ENCODE measurements at regions not wholly inside any gene's neighbourhood (a gene's known extent, or its start where the extent isn't known, plus 50 kb on each side); places are given as distances from the start of the nearest gene placed in this dataset.
"Not testable (repeated sequence)": the region's sequence is repeated elsewhere in the genome, so short reads cannot be mapped to it uniquely, and the experiment has no call there.

DNA sequence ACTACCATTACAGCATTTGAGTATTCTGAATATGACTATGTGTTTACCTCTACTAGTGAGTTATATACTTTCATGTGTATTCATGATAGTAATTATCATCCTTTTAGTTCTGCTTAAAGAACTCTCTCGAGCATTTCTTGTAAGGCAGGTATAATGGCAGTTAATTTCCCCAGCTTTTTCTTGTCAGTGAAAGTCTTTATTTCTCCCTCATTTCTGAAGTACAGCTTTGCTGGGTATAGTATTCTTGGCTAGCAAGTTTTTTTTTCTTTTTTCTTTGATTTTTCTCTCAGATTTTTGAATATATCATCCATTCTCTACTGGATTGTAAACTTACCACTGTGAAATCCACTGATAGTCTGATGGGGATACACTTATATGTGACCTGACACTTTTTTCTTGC lies 165.9 kb upstream of the ARHGAP5 start:
- peaks cover 16% of the 10 kb centered on the region for H3K9me3 ChIP-seq (ENCODE audit: low read length)
- no peaks in the 10 kb centered on the region for H3K4me1 ChIP-seq (ENCODE audit: low read length)
- no peaks in the 10 kb centered on the region for H3K9me2 ChIP-seq (replicated peaks; ENCODE audit: insufficient read depth, low read length)
- H3K79me2 ChIP-seq (ENCODE audit: low read length), result no peaks in the 10 kb centered on the region
- H3K36me3 ChIP-seq (ENCODE audit: insufficient read depth, low read length), result no peaks in the 10 kb centered on the region
- no peak overlapping the region for H3K4me2 ChIP-seq (ENCODE audit: low read depth, low read length, poor library complexity, severe bottlenecking)
- no peak overlapping the region for H3K27ac ChIP-seq (ENCODE audit: low read length)
- no peak overlapping the region for H3K9ac ChIP-seq (ENCODE audit: low read length)
- no peak overlapping the region for H2AFZ ChIP-seq (ENCODE audit: low read length)
- no peaks in the 10 kb centered on the region for H3K27me3 ChIP-seq (ENCODE audit: low read length)
- no peak for DNase-seq
- no peaks in the 10 kb centered on the region for H4K20me1 ChIP-seq (ENCODE audit: insufficient read depth, low read depth, low read length)
- H3K4me3 ChIP-seq (ENCODE audit: low read length), result no peak overlapping the region

DNA sequence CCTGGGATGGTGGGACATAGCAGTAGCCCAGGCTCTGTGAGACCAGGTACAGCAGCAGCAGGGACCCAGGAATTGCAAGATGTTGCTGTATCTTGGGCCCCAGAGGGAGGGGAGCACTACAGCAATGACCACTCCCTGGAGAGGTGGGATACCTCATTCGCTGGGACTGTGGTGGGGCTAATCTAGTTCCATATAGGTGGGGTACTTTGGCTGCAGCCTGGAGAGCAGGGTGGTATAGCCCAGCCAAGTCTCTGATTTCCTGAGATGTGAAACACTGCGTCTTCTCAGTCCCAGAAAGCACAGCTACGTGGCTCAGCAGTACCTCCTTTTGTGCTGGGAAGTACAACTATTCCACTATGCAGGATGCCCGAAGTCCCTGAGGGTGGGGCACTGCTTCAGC lies 163.7 kb upstream of the ARHGAP5 start:
- Histone ChIP-seq H3K79me2 (ENCODE audit: low read length) (no peaks in the 10 kb centered on the region), H3K27ac (ENCODE audit: low read length) (no peak overlapping the region), H3K9me2 (replicated peaks; ENCODE audit: insufficient read depth, low read length) (no peaks in the 10 kb centered on the region), H4K20me1 (ENCODE audit: insufficient read depth, low read depth, low read length) (no peaks in the 10 kb centered on the region), H3K9ac (ENCODE audit: low read length) (no peak overlapping the region), H3K9me3 (ENCODE audit: low read length) (peaks cover 16% of the 10 kb centered on the region), H3K4me1 (ENCODE audit: low read length) (no peaks in the 10 kb centered on the region), H2AFZ (ENCODE audit: low read length) (no peak overlapping the region), H3K4me3 (ENCODE audit: low read length) (no peak overlapping the region), H3K27me3 (ENCODE audit: low read length) (no peaks in the 10 kb centered on the region), H3K36me3 (ENCODE audit: insufficient read depth, low read length) (no peaks in the 10 kb centered on the region), H3K4me2 (ENCODE audit: low read depth, low read length, poor library complexity, severe bottlenecking) (no peak overlapping the region)
- no peak for DNase-seq

DNA sequence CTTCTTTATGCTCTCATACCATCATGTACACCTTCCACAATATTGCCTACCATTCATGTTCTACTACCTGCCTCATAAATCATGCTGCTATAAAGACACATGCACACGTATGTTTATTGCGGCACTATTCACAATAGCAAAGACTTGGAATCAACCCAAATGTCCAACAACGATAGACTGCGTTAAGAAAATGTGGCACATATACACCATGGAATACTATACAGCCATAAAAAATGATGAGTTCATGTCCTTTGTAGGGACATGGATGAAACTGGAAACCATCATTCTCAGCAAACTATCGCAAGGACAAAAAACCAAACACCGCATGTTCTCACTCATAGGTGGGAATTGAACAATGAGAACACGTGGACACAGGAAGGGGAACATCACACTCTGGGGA lies 158.8 kb upstream of the ARHGAP5 start:
- not testable (repeated sequence) for H3K9ac ChIP-seq (ENCODE audit: low read length); H3K4me2 ChIP-seq (ENCODE audit: low read depth, low read length, poor library complexity, severe bottlenecking); DNase-seq; H4K20me1 ChIP-seq (ENCODE audit: insufficient read depth, low read depth, low read length); H2AFZ ChIP-seq (ENCODE audit: low read length); H3K9me2 ChIP-seq (replicated peaks; ENCODE audit: insufficient read depth, low read length); H3K4me3 ChIP-seq (ENCODE audit: low read length); H3K27ac ChIP-seq (ENCODE audit: low read length); H3K36me3 ChIP-seq (ENCODE audit: insufficient read depth, low read length); H3K27me3 ChIP-seq (ENCODE audit: low read length); H3K9me3 ChIP-seq (ENCODE audit: low read length); H3K79me2 ChIP-seq (ENCODE audit: low read length)
- peaks cover 41% of the 10 kb centered on the region for H3K4me1 ChIP-seq (ENCODE audit: low read length)

DNA sequence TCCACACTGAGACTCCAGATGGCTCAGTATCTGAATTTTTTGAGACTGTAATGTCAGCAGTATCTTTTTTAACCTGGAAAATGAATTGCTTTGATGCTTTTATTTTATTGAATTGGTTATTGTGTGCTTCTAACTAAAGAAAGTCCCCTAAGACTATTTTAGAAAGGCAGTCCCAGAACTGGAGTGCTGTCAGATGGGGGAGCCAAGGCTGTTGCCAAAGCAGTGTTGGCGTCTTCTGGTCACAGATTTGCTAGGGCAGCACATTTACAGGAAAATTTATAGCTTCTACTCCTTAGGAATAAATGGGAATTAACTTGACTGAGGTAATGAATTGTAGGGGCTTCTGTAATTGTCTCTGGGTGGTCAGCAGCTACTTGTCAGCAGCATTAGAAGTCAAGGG lies 157.1 kb upstream of the ARHGAP5 start:
- no peaks in the 10 kb centered on the region for H3K36me3 ChIP-seq (ENCODE audit: insufficient read depth, low read length)
- no peaks in the 10 kb centered on the region for H3K9me3 ChIP-seq (ENCODE audit: low read length)
- H3K27me3 ChIP-seq (ENCODE audit: low read length), result no peaks in the 10 kb centered on the region
- H3K4me2 ChIP-seq (ENCODE audit: low read depth, low read length, poor library complexity, severe bottlenecking), result no peak overlapping the region
- 0 out of 2 replicates have a peak overlapping the region, but pooled peaks have one; percentile 6 for H2AFZ ChIP-seq (ENCODE audit: low read length)
- peak overlapping the region; percentile 89 for H3K27ac ChIP-seq (ENCODE audit: low read length)
- DNase-seq, result no peak
- no peaks in the 10 kb centered on the region for H4K20me1 ChIP-seq (ENCODE audit: insufficient read depth, low read depth, low read length)
- H3K4me1 ChIP-seq (ENCODE audit: low read length), result peaks cover 52% of the 10 kb centered on the region
- H3K9ac ChIP-seq (ENCODE audit: low read length), result no peak overlapping the region
- H3K79me2 ChIP-seq (ENCODE audit: low read length), result no peaks in the 10 kb centered on the region
- no peaks in the 10 kb centered on the region for H3K9me2 ChIP-seq (replicated peaks; ENCODE audit: insufficient read depth, low read length)
- H3K4me3 ChIP-seq (ENCODE audit: low read length), result no peak overlapping the region

- Histone ChIP-seq H2AFZ (ENCODE audit: low read length) (peak overlapping the region; percentile 27; the same call in 1 of the 2 replicates), H3K9me3 (ENCODE audit: low read length) (no peaks in the 10 kb centered on the region), H3K9ac (ENCODE audit: low read length) (peak overlapping the region; percentile 48), H3K79me2 (ENCODE audit: low read length) (no peaks in the 10 kb centered on the region), H3K27ac (ENCODE audit: low read length) (peak overlapping the region; percentile 89), H4K20me1 (ENCODE audit: insufficient read depth, low read depth, low read length) (no peaks in the 10 kb centered on the region), H3K27me3 (ENCODE audit: low read length) (no peaks in the 10 kb centered on the region), H3K36me3 (ENCODE audit: insufficient read depth, low read length) (no peaks in the 10 kb centered on the region), H3K9me2 (replicated peaks; ENCODE audit: insufficient read depth, low read length) (no peaks in the 10 kb centered on the region), H3K4me3 (ENCODE audit: low read length) (peak overlapping the region; percentile 50), H3K4me2 (ENCODE audit: low read depth, low read length, poor library complexity, severe bottlenecking) (peak overlapping the region; percentile 69), H3K4me1 (ENCODE audit: low read length) (peaks cover 52% of the 10 kb centered on the region)
- peak; percentile 50 for DNase-seq
These were observed 156.0 kb upstream of the ARHGAP5 start for GRCh38 chr14:31920989-31921650.

DNA sequence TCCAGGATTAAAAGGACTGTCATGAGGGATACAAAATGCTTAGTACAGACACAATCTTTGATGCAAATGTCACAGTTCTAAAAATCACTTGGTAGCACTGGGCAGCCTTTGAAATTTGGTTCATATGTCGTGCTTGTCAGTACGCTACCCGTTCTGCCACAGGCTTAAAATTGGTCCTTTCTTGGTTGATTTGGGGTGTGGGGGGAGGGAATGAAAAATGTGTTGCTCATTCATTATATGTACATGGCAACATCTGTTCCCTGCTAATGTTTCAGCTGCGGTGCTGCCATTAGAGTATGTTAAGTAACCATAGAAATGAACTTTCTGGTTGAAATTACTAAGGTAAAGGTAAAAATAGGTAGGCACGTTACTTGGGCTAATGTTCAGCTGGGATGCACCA lies 155.4 kb upstream of the ARHGAP5 start:
- H3K9me3 ChIP-seq (ENCODE audit: low read length), result no peaks in the 10 kb centered on the region
- H3K79me2 ChIP-seq (ENCODE audit: low read length), result no peaks in the 10 kb centered on the region
- no peaks in the 10 kb centered on the region for H4K20me1 ChIP-seq (ENCODE audit: insufficient read depth, low read depth, low read length)
- H3K4me1 ChIP-seq (ENCODE audit: low read length), result peaks cover 52% of the 10 kb centered on the region
- peak overlapping the region; percentile 48 for H3K9ac ChIP-seq (ENCODE audit: low read length)
- peak; percentile 81 for DNase-seq
- H3K9me2 ChIP-seq (replicated peaks; ENCODE audit: insufficient read depth, low read length), result no peaks in the 10 kb centered on the region
- H3K36me3 ChIP-seq (ENCODE audit: insufficient read depth, low read length), result no peaks in the 10 kb centered on the region
- H3K27me3 ChIP-seq (ENCODE audit: low read length), result no peaks in the 10 kb centered on the region
- peak overlapping the region; percentile 89 for H3K27ac ChIP-seq (ENCODE audit: low read length)
- H2AFZ ChIP-seq (ENCODE audit: low read length), result peak overlapping the region; percentile 27
- peak overlapping the region; percentile 50 for H3K4me3 ChIP-seq (ENCODE audit: low read length)
- peak overlapping the region; percentile 69 for H3K4me2 ChIP-seq (ENCODE audit: low read depth, low read length, poor library complexity, severe bottlenecking)

DNA sequence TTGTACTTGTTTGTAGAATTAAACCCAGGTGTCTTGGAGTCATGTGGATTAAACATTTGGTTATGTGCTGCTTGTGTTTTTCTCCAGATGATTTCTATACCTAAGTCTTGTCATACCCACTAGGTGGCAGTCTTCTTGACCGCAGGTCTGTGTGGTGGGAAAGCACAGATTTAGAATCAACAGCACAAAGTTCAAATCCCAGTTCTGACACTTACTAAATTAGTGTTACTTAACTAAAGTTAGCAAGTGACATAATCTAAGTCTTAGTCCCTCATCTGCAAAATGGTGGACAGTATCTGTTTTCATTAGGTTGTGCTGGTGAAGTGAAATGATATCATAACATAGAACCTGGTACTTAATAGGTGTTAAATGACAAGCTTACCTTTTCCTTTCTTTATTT lies 151.0 kb upstream of the ARHGAP5 start:
- no peak overlapping the region for H3K9ac ChIP-seq (ENCODE audit: low read length)
- no peaks in the 10 kb centered on the region for H3K27me3 ChIP-seq (ENCODE audit: low read length)
- H2AFZ ChIP-seq (ENCODE audit: low read length), result no peak overlapping the region
- peaks cover 46% of the 10 kb centered on the region for H3K4me1 ChIP-seq (ENCODE audit: low read length)
- H3K27ac ChIP-seq (ENCODE audit: low read length), result no peak overlapping the region
- peak; percentile 83 for DNase-seq
- no peak overlapping the region for H3K4me2 ChIP-seq (ENCODE audit: low read depth, low read length, poor library complexity, severe bottlenecking)
- no peak overlapping the region for H3K4me3 ChIP-seq (ENCODE audit: low read length)
- no peaks in the 10 kb centered on the region for H4K20me1 ChIP-seq (ENCODE audit: insufficient read depth, low read depth, low read length)
- H3K36me3 ChIP-seq (ENCODE audit: insufficient read depth, low read length), result no peaks in the 10 kb centered on the region
- H3K79me2 ChIP-seq (ENCODE audit: low read length), result no peaks in the 10 kb centered on the region
- H3K9me3 ChIP-seq (ENCODE audit: low read length), result no peaks in the 10 kb centered on the region
- no peaks in the 10 kb centered on the region for H3K9me2 ChIP-seq (replicated peaks; ENCODE audit: insufficient read depth, low read length)

DNA sequence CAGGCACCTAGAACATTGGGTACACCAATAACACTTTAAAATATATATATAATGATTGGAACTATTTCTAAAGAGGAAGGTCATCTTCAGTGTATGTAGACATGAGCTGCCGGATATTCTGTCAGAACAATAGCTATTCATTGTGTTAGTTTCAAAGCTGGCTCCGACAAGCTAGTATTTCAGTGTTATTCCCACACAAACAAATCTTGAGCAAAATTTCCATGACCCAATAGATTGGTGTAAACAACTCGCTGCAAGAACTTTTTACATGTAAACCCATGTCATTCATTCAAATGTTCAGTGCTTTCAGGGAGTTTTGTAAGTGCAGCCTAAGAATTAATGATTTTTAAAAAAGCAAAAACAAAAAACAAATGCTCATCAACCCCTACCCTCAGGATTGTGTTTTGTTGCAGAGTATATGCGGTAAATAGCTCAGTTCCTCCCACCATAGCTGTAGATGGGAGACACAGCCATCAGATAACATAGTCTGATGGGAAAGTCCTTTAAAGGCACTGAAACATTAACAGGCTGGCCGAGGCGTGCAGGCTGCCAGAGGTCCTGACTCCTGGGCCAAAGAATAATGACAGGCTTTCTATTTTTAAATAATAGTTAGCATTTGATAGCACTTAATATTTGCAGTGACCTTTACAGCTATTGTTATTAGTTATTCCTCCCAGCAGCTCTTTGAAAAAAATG lies 150.3 kb upstream of the ARHGAP5 start:
- H2AFZ ChIP-seq (ENCODE audit: low read length), result peak overlapping the region; percentile 79; the same call in 1 of the 2 replicates
- H4K20me1 ChIP-seq (ENCODE audit: insufficient read depth, low read depth, low read length), result no peaks in the 10 kb centered on the region
- H3K4me3 ChIP-seq (ENCODE audit: low read length), result no peak overlapping the region
- no peaks in the 10 kb centered on the region for H3K9me2 ChIP-seq (replicated peaks; ENCODE audit: insufficient read depth, low read length)
- no peak for DNase-seq
- H3K9ac ChIP-seq (ENCODE audit: low read length), result no peak overlapping the region; the same call in 1 of the 2 replicates
- no peak overlapping the region for H3K4me2 ChIP-seq (ENCODE audit: low read depth, low read length, poor library complexity, severe bottlenecking)
- no peaks in the 10 kb centered on the region for H3K9me3 ChIP-seq (ENCODE audit: low read length)
- H3K36me3 ChIP-seq (ENCODE audit: insufficient read depth, low read length), result no peaks in the 10 kb centered on the region
- H3K79me2 ChIP-seq (ENCODE audit: low read length), result no peaks in the 10 kb centered on the region
- peaks cover 39% of the 10 kb centered on the region for H3K4me1 ChIP-seq (ENCODE audit: low read length)
- H3K27ac ChIP-seq (ENCODE audit: low read length), result peak overlapping the region; percentile 14
- no peaks in the 10 kb centered on the region for H3K27me3 ChIP-seq (ENCODE audit: low read length)
